ENCODE measurements at regions not wholly inside any gene's neighbourhood (a gene's known extent, or its start where the extent isn't known, plus 50 kb on each side); places are given as distances from the start of the nearest gene placed in this dataset.

DNA sequence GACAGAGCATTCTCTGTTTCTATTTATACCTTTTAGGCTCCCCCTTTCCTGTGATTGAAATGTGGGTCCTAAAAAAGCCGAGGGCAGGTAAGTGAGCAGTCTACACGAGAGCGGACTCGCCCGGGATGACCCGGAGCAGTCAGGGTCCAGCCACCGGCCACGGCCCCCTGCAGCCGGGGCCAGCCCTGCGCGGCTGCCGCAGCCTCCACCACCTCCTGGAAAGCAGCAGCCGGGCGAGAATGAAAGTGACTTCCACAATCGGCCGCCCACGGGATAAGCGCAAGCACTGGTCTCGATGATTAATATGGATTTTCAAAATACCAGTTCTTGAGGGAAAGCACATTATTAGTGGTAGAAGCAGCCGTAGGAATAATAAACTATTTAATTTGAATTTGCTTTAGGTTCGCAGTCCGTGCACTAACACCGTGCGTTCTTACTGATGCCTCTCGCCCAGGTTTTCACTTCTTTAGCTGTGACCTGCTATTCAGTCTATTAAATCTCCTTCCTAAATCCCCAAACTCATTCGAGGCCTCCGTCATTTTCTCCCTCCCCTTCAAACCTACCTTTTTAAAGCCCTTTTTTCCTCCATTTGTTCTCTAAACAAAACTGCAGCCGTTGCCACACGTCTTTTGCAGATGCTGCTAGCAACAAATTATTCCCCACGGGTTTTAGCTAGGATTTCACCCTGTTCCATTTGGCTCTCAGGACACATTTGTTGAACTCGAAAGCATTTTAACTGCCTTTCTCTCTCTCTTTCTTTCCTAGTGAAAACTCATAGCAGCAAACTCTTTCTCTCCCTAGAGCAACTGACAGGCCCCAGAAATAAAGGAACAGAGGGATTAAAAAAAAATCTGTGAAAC is 1015.1 kb upstream of the PIK3C3 start:
- Histone ChIP-seq H3K36me3 (ENCODE audit: control insufficient read depth in 4 of 4, insufficient read depth in 4 of 4, low read length in 3 of 4) (no peaks in the 10 kb centered on the region), H3K27ac (ENCODE audit: insufficient read depth in 1 of 2, low read depth in 1 of 2, low read length in 2 of 2, poor library complexity in 1 of 2, severe bottlenecking in 2 of 2) (no peak overlapping the region), H3K9me3 (ENCODE audit: control extremely low read depth in 1 of 5, control insufficient read depth in 4 of 5, insufficient read depth in 2 of 5, low read depth in 1 of 5, low read length in 4 of 5) (no peaks in the 10 kb centered on the region), H3K4me3 (ENCODE audit: control insufficient read depth in 1 of 7, extremely low read depth in 1 of 7, insufficient read depth in 4 of 7, low read depth in 2 of 7, low read length in 6 of 7) (no peak overlapping the region), H3K27me3 (replicated peaks in 2 of 5; ENCODE audit: control insufficient read depth in 4 of 5, insufficient read depth in 5 of 5, low read length in 4 of 5) (peaks cover 0 to 2% (median 0%) of the 10 kb centered on the region in 5 experiments), H3K4me1 (ENCODE audit: control extremely low read depth in 1 of 4, control insufficient read depth in 4 of 4, insufficient read depth in 4 of 4, low read length in 3 of 4) (no peaks in the 10 kb centered on the region)
- DNase-seq = no peak
- 96% methylated on average over 27 of the region's 31 CpGs for WGBS (ENCODE audit: insufficient coverage)
- ChIA-PET POLR2A (no interaction called here), CTCF (no interaction called here)

- CTCF ChIA-PET = no interaction called here
- H3K4me1 ChIP-seq (ENCODE audit: control extremely low read depth in 1 of 4, control insufficient read depth in 4 of 4, insufficient read depth in 4 of 4, low read length in 3 of 4) = no peaks in the 10 kb centered on the region
- no peaks in the 10 kb centered on the region for H3K36me3 ChIP-seq (ENCODE audit: control insufficient read depth in 4 of 4, insufficient read depth in 4 of 4, low read length in 3 of 4)
- no peak overlapping the region for H3K4me3 ChIP-seq (ENCODE audit: control insufficient read depth in 1 of 7, extremely low read depth in 1 of 7, insufficient read depth in 4 of 7, low read depth in 2 of 7, low read length in 6 of 7)
- H3K9me3 ChIP-seq (ENCODE audit: control extremely low read depth in 1 of 5, control insufficient read depth in 4 of 5, insufficient read depth in 2 of 5, low read depth in 1 of 5, low read length in 4 of 5) = no peaks in the 10 kb centered on the region
- H3K27me3 ChIP-seq (replicated peaks in 2 of 5; ENCODE audit: control insufficient read depth in 4 of 5, insufficient read depth in 5 of 5, low read length in 4 of 5) = peaks cover 0 to 2% (median 0%) of the 10 kb centered on the region in 5 experiments
- POLR2A ChIA-PET = no interaction called here
- WGBS (ENCODE audit: insufficient coverage) = no CpG with 5 or more reads among the region's 2 CpGs
- H3K27ac ChIP-seq (ENCODE audit: insufficient read depth in 1 of 2, low read depth in 1 of 2, low read length in 2 of 2, poor library complexity in 1 of 2, severe bottlenecking in 2 of 2) = no peak overlapping the region
- no peak for DNase-seq
Observed at GRCh38 chr18:40938615-40939014, 1016.4 kb upstream of the PIK3C3 start.

GRCh38 chr18:40937386-40937785 is 1017.6 kb upstream of the PIK3C3 start:
- CTCF ChIA-PET = no interaction called here

GRCh38 chr18:40935423-40935822 is 1019.6 kb upstream of the PIK3C3 start:
- H3K27ac ChIP-seq (ENCODE audit: insufficient read depth in 1 of 2, low read depth in 1 of 2, low read length in 2 of 2, poor library complexity in 1 of 2, severe bottlenecking in 2 of 2) = no peak overlapping the region
- H3K4me1 ChIP-seq (ENCODE audit: control extremely low read depth in 1 of 4, control insufficient read depth in 4 of 4, insufficient read depth in 4 of 4, low read length in 3 of 4) = no peaks in the 10 kb centered on the region
- POLR2A ChIA-PET = no interaction called here
- no peaks in the 10 kb centered on the region for H3K36me3 ChIP-seq (ENCODE audit: control insufficient read depth in 4 of 4, insufficient read depth in 4 of 4, low read length in 3 of 4)
- H3K4me3 ChIP-seq (ENCODE audit: control insufficient read depth in 1 of 7, extremely low read depth in 1 of 7, insufficient read depth in 4 of 7, low read depth in 2 of 7, low read length in 6 of 7) = no peak overlapping the region
- no peaks in the 10 kb centered on the region for H3K27me3 ChIP-seq (replicated peaks in 2 of 5; ENCODE audit: control insufficient read depth in 4 of 5, insufficient read depth in 5 of 5, low read length in 4 of 5)
- CTCF ChIA-PET = interaction anchor here (0.8 to 1.7 kb wide), 5 partner anchors 10 to 974 kb away, joined by 3 to 9 read pairs (median 3); no protein-coding TSS in a partner anchor
- 0% methylated on average over 1 of the region's 1 CpG for WGBS (ENCODE audit: insufficient coverage)
- peak; percentile 31 to 58 (median 58) for DNase-seq
- H3K9me3 ChIP-seq (ENCODE audit: control extremely low read depth in 1 of 5, control insufficient read depth in 4 of 5, insufficient read depth in 2 of 5, low read depth in 1 of 5, low read length in 4 of 5) = no peaks in the 10 kb centered on the region

More at GRCh38 chr18:40937386-40937785, 1017.6 kb upstream of the PIK3C3 start:
- no peak overlapping the region for H3K4me3 ChIP-seq (ENCODE audit: control insufficient read depth in 1 of 7, extremely low read depth in 1 of 7, insufficient read depth in 4 of 7, low read depth in 2 of 7, low read length in 6 of 7)
- H3K4me1 ChIP-seq (ENCODE audit: control extremely low read depth in 1 of 4, control insufficient read depth in 4 of 4, insufficient read depth in 4 of 4, low read length in 3 of 4) = no peaks in the 10 kb centered on the region
- no CpG with 5 or more reads among the region's 2 CpGs for WGBS (ENCODE audit: insufficient coverage)
- no peak overlapping the region for H3K27ac ChIP-seq (ENCODE audit: insufficient read depth in 1 of 2, low read depth in 1 of 2, low read length in 2 of 2, poor library complexity in 1 of 2, severe bottlenecking in 2 of 2)
- POLR2A ChIA-PET = no interaction called here
- no peaks in the 10 kb centered on the region for H3K27me3 ChIP-seq (replicated peaks in 2 of 5; ENCODE audit: control insufficient read depth in 4 of 5, insufficient read depth in 5 of 5, low read length in 4 of 5)
- no peaks in the 10 kb centered on the region for H3K36me3 ChIP-seq (ENCODE audit: control insufficient read depth in 4 of 4, insufficient read depth in 4 of 4, low read length in 3 of 4)
- DNase-seq = no peak
- H3K9me3 ChIP-seq (ENCODE audit: control extremely low read depth in 1 of 5, control insufficient read depth in 4 of 5, insufficient read depth in 2 of 5, low read depth in 1 of 5, low read length in 4 of 5) = no peaks in the 10 kb centered on the region

GRCh38 chr18:40932862-40933261 is 1022.2 kb upstream of the PIK3C3 start:
- Histone ChIP-seq H3K27me3 (replicated peaks in 2 of 5; ENCODE audit: control insufficient read depth in 4 of 5, insufficient read depth in 5 of 5, low read length in 4 of 5) (no peaks in the 10 kb centered on the region), H3K4me3 (ENCODE audit: control insufficient read depth in 1 of 7, extremely low read depth in 1 of 7, insufficient read depth in 4 of 7, low read depth in 2 of 7, low read length in 6 of 7) (no peak overlapping the region), H3K36me3 (ENCODE audit: control insufficient read depth in 4 of 4, insufficient read depth in 4 of 4, low read length in 3 of 4) (no peaks in the 10 kb centered on the region), H3K27ac (ENCODE audit: insufficient read depth in 1 of 2, low read depth in 1 of 2, low read length in 2 of 2, poor library complexity in 1 of 2, severe bottlenecking in 2 of 2) (no peak overlapping the region), H3K4me1 (ENCODE audit: control extremely low read depth in 1 of 4, control insufficient read depth in 4 of 4, insufficient read depth in 4 of 4, low read length in 3 of 4) (no peaks in the 10 kb centered on the region), H3K9me3 (ENCODE audit: control extremely low read depth in 1 of 5, control insufficient read depth in 4 of 5, insufficient read depth in 2 of 5, low read depth in 1 of 5, low read length in 4 of 5) (no peaks in the 10 kb centered on the region)
- ChIA-PET CTCF (no interaction called here), POLR2A (no interaction called here)
- no CpG with 5 or more reads among the region's 2 CpGs for WGBS (ENCODE audit: insufficient coverage)
- DNase-seq = no peak

DNA sequence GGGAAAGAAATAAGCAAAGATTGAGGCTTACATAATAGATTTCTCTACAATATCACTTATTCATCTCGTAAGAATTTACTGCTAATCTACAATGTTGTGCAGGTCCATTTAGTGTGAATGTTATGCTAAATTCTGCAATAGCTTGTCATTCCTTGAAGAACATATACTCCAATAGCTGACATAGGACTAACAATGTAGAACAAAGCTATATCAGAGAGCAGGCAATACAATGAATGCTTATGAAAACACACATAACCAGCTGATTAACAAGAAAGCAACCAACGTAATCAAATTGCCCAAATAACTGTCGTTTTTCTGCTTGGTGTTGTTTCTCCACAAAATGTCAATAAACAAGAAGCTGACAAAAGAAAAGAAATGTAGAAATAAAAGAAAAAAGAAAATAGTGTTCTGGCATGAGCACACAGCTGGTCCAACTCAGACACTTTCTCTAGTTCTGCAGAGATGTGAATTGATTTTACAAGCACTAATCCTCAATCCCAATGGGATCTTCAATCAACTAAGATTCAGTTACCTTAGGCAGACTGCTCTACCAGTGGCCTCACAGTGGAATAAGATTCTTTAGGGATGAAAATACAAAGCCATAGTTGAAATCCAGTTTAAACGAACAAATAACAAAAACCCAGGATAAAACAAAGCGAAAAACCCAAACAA is 1024.7 kb upstream of the PIK3C3 start:
- 75% methylated on average over 2 of the region's 5 CpGs for WGBS (ENCODE audit: insufficient coverage)
- DNase-seq = no peak
- CTCF ChIA-PET = no interaction called here
- H3K27me3 ChIP-seq (replicated peaks in 2 of 5; ENCODE audit: control insufficient read depth in 4 of 5, insufficient read depth in 5 of 5, low read length in 4 of 5) = no peaks in the 10 kb centered on the region
- H3K4me1 ChIP-seq (ENCODE audit: control extremely low read depth in 1 of 4, control insufficient read depth in 4 of 4, insufficient read depth in 4 of 4, low read length in 3 of 4) = no peaks in the 10 kb centered on the region
- no peaks in the 10 kb centered on the region for H3K36me3 ChIP-seq (ENCODE audit: control insufficient read depth in 4 of 4, insufficient read depth in 4 of 4, low read length in 3 of 4)
- no peak overlapping the region for H3K27ac ChIP-seq (ENCODE audit: insufficient read depth in 1 of 2, low read depth in 1 of 2, low read length in 2 of 2, poor library complexity in 1 of 2, severe bottlenecking in 2 of 2)
- no peaks in the 10 kb centered on the region for H3K9me3 ChIP-seq (ENCODE audit: control extremely low read depth in 1 of 5, control insufficient read depth in 4 of 5, insufficient read depth in 2 of 5, low read depth in 1 of 5, low read length in 4 of 5)
- H3K4me3 ChIP-seq (ENCODE audit: control insufficient read depth in 1 of 7, extremely low read depth in 1 of 7, insufficient read depth in 4 of 7, low read depth in 2 of 7, low read length in 6 of 7) = no peak overlapping the region
- POLR2A ChIA-PET = no interaction called here

GRCh38 chr18:40929399-40929798 is 1025.6 kb upstream of the PIK3C3 start:
- Histone ChIP-seq H3K9me3 (ENCODE audit: control extremely low read depth in 1 of 5, control insufficient read depth in 4 of 5, insufficient read depth in 2 of 5, low read depth in 1 of 5, low read length in 4 of 5) (no peaks in the 10 kb centered on the region), H3K4me1 (ENCODE audit: control extremely low read depth in 1 of 4, control insufficient read depth in 4 of 4, insufficient read depth in 4 of 4, low read length in 3 of 4) (no peaks in the 10 kb centered on the region), H3K36me3 (ENCODE audit: control insufficient read depth in 4 of 4, insufficient read depth in 4 of 4, low read length in 3 of 4) (no peaks in the 10 kb centered on the region), H3K4me3 (ENCODE audit: control insufficient read depth in 1 of 7, extremely low read depth in 1 of 7, insufficient read depth in 4 of 7, low read depth in 2 of 7, low read length in 6 of 7) (no peak overlapping the region), H3K27ac (ENCODE audit: insufficient read depth in 1 of 2, low read depth in 1 of 2, low read length in 2 of 2, poor library complexity in 1 of 2, severe bottlenecking in 2 of 2) (no peak overlapping the region), H3K27me3 (replicated peaks in 2 of 5; ENCODE audit: control insufficient read depth in 4 of 5, insufficient read depth in 5 of 5, low read length in 4 of 5) (no peaks in the 10 kb centered on the region)
- ChIA-PET CTCF (no interaction called here), POLR2A (no interaction called here)
- 98% methylated on average over 4 of the region's 7 CpGs for WGBS (ENCODE audit: insufficient coverage)
- no peak for DNase-seq
